Natural killer cell treated with Interleukin-12 subunit alpha and Interleukin-12 subunit beta and Interleukin-15 and Interleukin-18, amount 100 ng/mL, for 72 hours (primary cell): ENCODE measurements at regions not wholly inside any gene's neighbourhood (a gene's known extent, or its start where the extent isn't known, plus 50 kb on each side); places are given as distances from the start of the nearest gene placed in this dataset.

ENCODE experiments used
- ATAC-seq, 2 donors: fragments of 150-1000 bp; cut with Tn5 transposase in 1 of 2; sonication (Bioruptor Pico), chemical (Tn5 transposase) in 1 of 2; 2 replicates each; pipeline ENCODE4 v1.10.0; 2021
- DNase-seq: peaks from one replicate; pipeline ENCODE4 v3.0.0; 2022; ENCODE audit warnings: low spot score
- H3K27ac Mint-ChIP-seq, 2 donors: 1 replicate in 1 of 2; 2 replicates in 1 of 2; pipeline ENCODE4 v1.8.0; 2022; ENCODE audit warnings: mixed read lengths in 2 of 2, mild to moderate bottlenecking in 1 of 2, moderate library complexity in 1 of 2
- H3K27me3 Mint-ChIP-seq, 2 donors: 1 replicate in 1 of 2; 2 replicates in 1 of 2; pipeline ENCODE4 v1.8.0; 2022; ENCODE audit warnings: mixed read lengths in 2 of 2
- H3K36me3 Mint-ChIP-seq: one replicate; pipeline ENCODE4 v1.8.0; 2022; ENCODE audit warnings: mixed read lengths
- H3K4me1 Mint-ChIP-seq, 2 donors: 1 replicate in 1 of 2; 2 replicates in 1 of 2; pipeline ENCODE4 v1.8.0; 2022; ENCODE audit warnings: low read depth in 2 of 2, mixed read lengths in 2 of 2, mild to moderate bottlenecking in 1 of 2
- H3K4me3 Mint-ChIP-seq: one replicate; pipeline ENCODE4 v1.8.0; 2022; ENCODE audit warnings: mixed read lengths
- H3K9me3 Mint-ChIP-seq: 2 replicates; pipeline ENCODE4 v1.8.0; 2022; ENCODE audit warnings: mixed read lengths

- Mint-ChIP-seq H3K27ac (no peak overlapping the region), H3K4me1 (no peaks in the 10 kb centered on the region), H3K36me3 (no peaks in the 10 kb centered on the region), H3K27me3 (peaks cover 19 to 36% of the 10 kb centered on the region in 2 donors), H3K9me3 (no peaks in the 10 kb centered on the region), H3K4me3 (no peak overlapping the region)
- ATAC-seq: no peak
- no peak for DNase-seq
Observed at GRCh38 chr6:40955178-40955545, 83.9 kb downstream of the UNC5CL start.

- Mint-ChIP-seq H3K4me1 (no peaks in the 10 kb centered on the region), H3K4me3 (no peak overlapping the region), H3K36me3 (no peaks in the 10 kb centered on the region), H3K27me3 (peaks cover 21 to 41% of the 10 kb centered on the region in 2 donors), H3K9me3 (no peaks in the 10 kb centered on the region), H3K27ac (no peak overlapping the region)
- ATAC-seq (peak in 1 of 2 donors; percentile 31), DNase-seq (no peak)
Observed at GRCh38 chr6:40954446-40955177, 84.4 kb downstream of the UNC5CL start.

- Mint-ChIP-seq H3K36me3 (no peaks in the 10 kb centered on the region), H3K9me3 (no peaks in the 10 kb centered on the region), H3K4me3 (no peak overlapping the region), H3K27me3 (peaks cover 24 to 46% of the 10 kb centered on the region in 2 donors), H3K27ac (no peak overlapping the region), H3K4me1 (no peaks in the 10 kb centered on the region)
- no peak for ATAC-seq
- no peak for DNase-seq
Observed at GRCh38 chr6:40953486-40953885, 85.5 kb downstream of the UNC5CL start.

- DNase-seq: no peak
- peaks cover 23 to 42% of the 10 kb centered on the region in 2 donors for H3K27me3 Mint-ChIP-seq
Observed at GRCh38 chr6:40950986-40951698, 87.9 kb downstream of the UNC5CL start.

GRCh38 chr6:40948570-40948969 is 90.5 kb downstream of the UNC5CL start:
- DNase-seq: no peak
- Mint-ChIP-seq H3K9me3 (no peaks in the 10 kb centered on the region), H3K4me3 (no peak overlapping the region), H3K4me1 (no peaks in the 10 kb centered on the region), H3K27me3 (peaks cover 17 to 26% of the 10 kb centered on the region in 2 donors), H3K36me3 (no peaks in the 10 kb centered on the region), H3K27ac (no peak overlapping the region)
- ATAC-seq: no peak

More at GRCh38 chr6:40950986-40951698, 87.9 kb downstream of the UNC5CL start:
- H3K4me3 Mint-ChIP-seq: no peak overlapping the region
- no peak for ATAC-seq
- H3K4me1 Mint-ChIP-seq: no peaks in the 10 kb centered on the region
- H3K27ac Mint-ChIP-seq: no peak overlapping the region
- H3K36me3 Mint-ChIP-seq: no peaks in the 10 kb centered on the region
- no peaks in the 10 kb centered on the region for H3K9me3 Mint-ChIP-seq

- Mint-ChIP-seq H3K27me3 (peaks cover 17 to 26% of the 10 kb centered on the region in 2 donors), H3K9me3 (no peaks in the 10 kb centered on the region), H3K4me3 (no peak overlapping the region), H3K4me1 (no peaks in the 10 kb centered on the region), H3K36me3 (no peaks in the 10 kb centered on the region), H3K27ac (no peak overlapping the region)
- peak in 1 of 2 donors; percentile 71 for ATAC-seq
- no peak for DNase-seq
Observed at GRCh38 chr6:40947876-40948526, 91.0 kb downstream of the UNC5CL start.

- no peaks in the 10 kb centered on the region for H3K9me3 Mint-ChIP-seq
- no peak overlapping the region for H3K4me3 Mint-ChIP-seq
- ATAC-seq: no peak
- H3K4me1 Mint-ChIP-seq: no peaks in the 10 kb centered on the region
- no peak for DNase-seq
- no peaks in the 10 kb centered on the region for H3K36me3 Mint-ChIP-seq
- H3K27me3 Mint-ChIP-seq: peaks cover 17 to 27% of the 10 kb centered on the region in 2 donors
- no peak overlapping the region for H3K27ac Mint-ChIP-seq
Observed at GRCh38 chr6:40946738-40947301, 92.2 kb downstream of the UNC5CL start.

GRCh38 chr6:40937491-40937890 is 101.5 kb downstream of the UNC5CL start:
- no peak for ATAC-seq

GRCh38 chr6:40936818-40937251 is 102.2 kb downstream of the UNC5CL start:
- Mint-ChIP-seq H3K27me3 (peaks cover 28 to 29% of the 10 kb centered on the region in 2 donors), H3K27ac (no peak overlapping the region), H3K36me3 (no peaks in the 10 kb centered on the region), H3K9me3 (no peaks in the 10 kb centered on the region), H3K4me1 (no peaks in the 10 kb centered on the region), H3K4me3 (no peak overlapping the region)
- ATAC-seq (no peak), DNase-seq (no peak)

More at GRCh38 chr6:40937491-40937890, 101.5 kb downstream of the UNC5CL start:
- H3K4me1 Mint-ChIP-seq: no peaks in the 10 kb centered on the region
- DNase-seq: no peak
- H3K9me3 Mint-ChIP-seq: no peaks in the 10 kb centered on the region
- peaks cover 28 to 30% of the 10 kb centered on the region in 2 donors for H3K27me3 Mint-ChIP-seq
- no peak overlapping the region for H3K4me3 Mint-ChIP-seq
- no peak overlapping the region for H3K27ac Mint-ChIP-seq
- no peaks in the 10 kb centered on the region for H3K36me3 Mint-ChIP-seq

GRCh38 chr6:40933864-40934263 is 105.2 kb downstream of the UNC5CL start:
- Mint-ChIP-seq H3K27ac (no peak overlapping the region), H3K27me3 (peaks cover 9 to 21% of the 10 kb centered on the region in 2 donors), H3K9me3 (no peaks in the 10 kb centered on the region), H3K4me1 (no peaks in the 10 kb centered on the region), H3K36me3 (no peaks in the 10 kb centered on the region), H3K4me3 (no peak overlapping the region)
- no peak for ATAC-seq
- DNase-seq: no peak

GRCh38 chr6:40932953-40933352 is 106.1 kb downstream of the UNC5CL start:
- H3K4me3 Mint-ChIP-seq: no peak overlapping the region
- no peaks in the 10 kb centered on the region for H3K9me3 Mint-ChIP-seq
- no peak for ATAC-seq

GRCh38 chr6:40932366-40932765 is 106.7 kb downstream of the UNC5CL start:
- Mint-ChIP-seq H3K27me3 (peaks cover 9 to 21% of the 10 kb centered on the region in 2 donors), H3K4me3 (no peak overlapping the region), H3K9me3 (no peaks in the 10 kb centered on the region), H3K4me1 (no peaks in the 10 kb centered on the region), H3K27ac (no peak overlapping the region), H3K36me3 (no peaks in the 10 kb centered on the region)
- DNase-seq: no peak
- ATAC-seq: no peak

More at GRCh38 chr6:40932953-40933352, 106.1 kb downstream of the UNC5CL start:
- no peak for DNase-seq
- peaks cover 9 to 21% of the 10 kb centered on the region in 2 donors for H3K27me3 Mint-ChIP-seq
- no peaks in the 10 kb centered on the region for H3K36me3 Mint-ChIP-seq
- no peak overlapping the region for H3K27ac Mint-ChIP-seq
- no peaks in the 10 kb centered on the region for H3K4me1 Mint-ChIP-seq

GRCh38 chr6:40931931-40932330 is 107.1 kb downstream of the UNC5CL start:
- Mint-ChIP-seq H3K4me1 (no peaks in the 10 kb centered on the region), H3K27ac (no peak overlapping the region), H3K4me3 (no peak overlapping the region), H3K9me3 (no peaks in the 10 kb centered on the region), H3K27me3 (peaks cover 10 to 21% of the 10 kb centered on the region in 2 donors), H3K36me3 (no peaks in the 10 kb centered on the region)
- no peak for DNase-seq
- no peak for ATAC-seq
